SHP77 treated with DMSO at 0.1 percent for 48 hours (cell line): ENCODE measurements at regions not wholly inside any gene's neighbourhood (a gene's known extent, or its start where the extent isn't known, plus 50 kb on each side); places are given as distances from the start of the nearest gene placed in this dataset.

Experiments
- DNase-seq: peaks from one replicate; lab custom pipeline; 2025; lab: John Stamatoyannopoulos, UW

- DNase-seq: no peak
Observed at GRCh38 chr12:30151831-30152230, 368.1 kb upstream of the TMTC1 start.

GRCh38 chr12:30146561-30146960 is 362.8 kb upstream of the TMTC1 start:
- DNase-seq: no peak

- DNase-seq: no peak
Observed at GRCh38 chr12:30145684-30146032, 361.9 kb upstream of the TMTC1 start.

GRCh38 chr12:30144777-30145683 is 361.3 kb upstream of the TMTC1 start:
- no peak for DNase-seq

- DNase-seq: no peak
Observed at GRCh38 chr12:30142301-30142700, 358.6 kb upstream of the TMTC1 start.

GRCh38 chr12:30138483-30138882 is 354.7 kb upstream of the TMTC1 start:
- no peak for DNase-seq

- no peak for DNase-seq
Observed at GRCh38 chr12:30136696-30137095, 353.0 kb upstream of the TMTC1 start.

- no peak for DNase-seq
Observed at GRCh38 chr12:30135776-30136175, 352.0 kb upstream of the TMTC1 start.

GRCh38 chr12:30134229-30134628 is 350.5 kb upstream of the TMTC1 start:
- peak; percentile 59 for DNase-seq

GRCh38 chr12:30126944-30127343 is 343.2 kb upstream of the TMTC1 start:
- DNase-seq: no peak

GRCh38 chr12:30120522-30120921 is 336.8 kb upstream of the TMTC1 start:
- DNase-seq: no peak

- no peak for DNase-seq
Observed at GRCh38 chr12:30117483-30117882, 333.7 kb upstream of the TMTC1 start.

- no peak for DNase-seq
Observed at GRCh38 chr12:30111719-30112118, 328.0 kb upstream of the TMTC1 start.

- no peak for DNase-seq
Observed at GRCh38 chr12:30110958-30111586, 327.3 kb upstream of the TMTC1 start.

GRCh38 chr12:30110498-30110897 is 326.8 kb upstream of the TMTC1 start:
- DNase-seq: no peak

GRCh38 chr12:30108666-30109065 is 324.9 kb upstream of the TMTC1 start:
- no peak for DNase-seq

GRCh38 chr12:30106204-30106965 is 322.6 kb upstream of the TMTC1 start:
- no peak for DNase-seq

- DNase-seq: no peak
Observed at GRCh38 chr12:30105505-30105904, 321.8 kb upstream of the TMTC1 start.

- DNase-seq: no peak
Observed at GRCh38 chr12:30104971-30105370, 321.2 kb upstream of the TMTC1 start.

GRCh38 chr12:30100741-30101140 is 317.0 kb upstream of the TMTC1 start:
- DNase-seq: no peak

GRCh38 chr12:30098677-30099076 is 314.9 kb upstream of the TMTC1 start:
- DNase-seq: no peak

- DNase-seq: no peak
Observed at GRCh38 chr12:30095511-30095910, 311.8 kb upstream of the TMTC1 start.
